Bronchial epithelial cell (primary cell): ENCODE measurements at regions not wholly inside any gene's neighbourhood (a gene's known extent, or its start where the extent isn't known, plus 50 kb on each side); places are given as distances from the start of the nearest gene placed in this dataset.

Source experiments
- DNase-seq: peaks from one replicate; pipeline ENCODE4 v3.0.0-alpha.2; 2010; ENCODE audit warnings: low read depth
- FAIRE-seq: peaks from 2 replicates; lab custom pipeline; 2011; peaks lifted over from hg19 to GRCh38; lab: Jason Lieb, UNC
- H3K27me3 ChIP-seq: 2 replicates; pipeline ENCODE4 v1.5.1; 2011; ENCODE audit warnings: low read length; ENCODE audit not compliant: control insufficient read depth, insufficient read depth
- H3K36me3 ChIP-seq: 2 replicates; pipeline ENCODE4 v1.5.1; 2011; ENCODE audit warnings: low read length; ENCODE audit not compliant: control insufficient read depth, insufficient read depth
- H3K4me3 ChIP-seq: 2 replicates; pipeline ENCODE4 v1.5.1; 2011; ENCODE audit warnings: mild to moderate bottlenecking, low read depth, low read length, control low read depth
- CTCF ChIP-seq: IDR thresholded peaks from 2 replicates; pipeline ENCODE4 v1.5.1; 2011; ENCODE audit warnings: mild to moderate bottlenecking, moderate library complexity, low read length, control low read depth, inconsistent platforms; ENCODE audit not compliant: insufficient read depth, severe bottlenecking

DNA sequence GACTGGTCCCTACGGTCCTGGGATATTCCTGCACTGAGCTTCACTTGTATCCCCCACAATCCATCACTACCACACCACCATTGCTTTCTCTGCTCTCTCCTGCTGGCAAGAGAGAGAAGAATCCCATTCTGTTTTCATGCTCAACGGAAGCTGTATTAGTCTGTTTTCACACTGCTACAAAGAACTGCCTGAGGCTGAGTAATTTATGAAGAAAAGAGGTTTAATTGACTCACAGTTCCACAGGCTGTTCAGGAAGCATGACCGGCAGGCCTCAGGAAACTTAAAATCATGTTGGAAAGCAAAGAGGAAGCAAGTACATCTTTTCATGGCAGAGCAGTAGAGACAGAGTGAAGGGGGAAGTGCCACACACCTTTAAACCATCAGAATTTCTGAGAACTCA lies 260.4 kb upstream of the LYZL1 start:
- Histone ChIP-seq H3K27me3 (no peaks in the 10 kb centered on the region), H3K36me3 (no peaks in the 10 kb centered on the region), H3K4me3 (no peak overlapping the region)
- DNase-seq (no peak), FAIRE-seq (peak; percentile 7)
- TF ChIP-seq CTCF: no peak

GRCh38 chr10:29030900-29031299 lies 258.0 kb upstream of the LYZL1 start:
- Histone ChIP-seq H3K36me3 (no peaks in the 10 kb centered on the region), H3K27me3 (no peaks in the 10 kb centered on the region), H3K4me3 (no peak overlapping the region)
- TF ChIP-seq CTCF: no peak
- no peak for DNase-seq
- FAIRE-seq: no peak

DNA sequence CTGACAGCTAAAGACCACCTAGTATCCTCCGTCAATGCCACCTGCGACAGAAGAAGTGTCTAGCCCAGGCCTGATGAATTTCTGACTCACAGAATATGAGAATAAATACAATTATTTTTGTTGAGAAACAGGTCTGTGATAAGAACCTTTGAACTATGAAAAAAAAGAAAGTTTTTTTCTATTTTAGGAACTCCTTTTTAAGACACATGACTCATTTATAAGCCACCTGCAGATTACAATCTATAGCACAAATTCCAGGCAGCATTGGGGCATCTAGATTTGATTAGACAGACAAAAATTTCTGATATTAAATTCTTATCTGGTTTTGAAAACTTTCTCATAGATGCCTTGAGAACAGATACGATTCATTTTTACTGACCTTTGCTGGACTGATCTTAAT lies 256.7 kb upstream of the LYZL1 start:
- H3K4me3 ChIP-seq: no peak overlapping the region
- no peak for FAIRE-seq
- no peak for TF ChIP-seq CTCF
- DNase-seq: no peak
- H3K27me3 ChIP-seq: no peaks in the 10 kb centered on the region
- no peaks in the 10 kb centered on the region for H3K36me3 ChIP-seq

DNA sequence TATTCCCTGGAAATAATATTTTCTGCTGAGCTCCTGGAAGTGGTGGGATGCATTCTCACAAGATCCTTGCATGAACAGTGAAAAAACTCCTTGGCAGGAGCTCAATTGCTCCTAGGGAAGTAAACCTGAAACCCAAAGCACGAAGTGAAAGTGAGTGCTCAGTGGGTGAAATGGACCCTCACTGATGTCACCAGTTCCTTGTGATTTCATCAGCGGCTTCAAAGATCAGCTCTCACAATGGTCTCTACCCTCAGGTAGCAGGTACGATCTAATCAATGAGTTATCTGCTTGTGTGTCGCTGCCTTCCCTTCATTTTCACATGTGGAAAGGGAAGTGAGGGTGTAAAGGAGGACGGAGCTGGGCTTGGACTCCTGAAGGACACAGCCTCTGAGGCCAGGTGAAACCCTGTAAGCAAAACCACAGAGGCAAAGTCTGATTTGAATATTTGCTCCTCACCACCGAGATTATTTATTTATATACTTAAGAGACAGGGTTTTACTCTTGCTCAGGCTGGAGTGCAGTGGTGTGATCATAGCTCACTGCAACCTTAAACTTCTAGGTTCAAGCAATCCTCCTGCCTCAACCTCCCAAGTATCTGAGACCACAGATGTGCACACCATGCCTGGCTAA lies 255.4 kb upstream of the LYZL1 start:
- Histone ChIP-seq H3K36me3 (no peaks in the 10 kb centered on the region), H3K4me3 (no peak overlapping the region), H3K27me3 (no peaks in the 10 kb centered on the region)
- DNase-seq (no peak), FAIRE-seq (no peak)
- no peak for TF ChIP-seq CTCF

DNA sequence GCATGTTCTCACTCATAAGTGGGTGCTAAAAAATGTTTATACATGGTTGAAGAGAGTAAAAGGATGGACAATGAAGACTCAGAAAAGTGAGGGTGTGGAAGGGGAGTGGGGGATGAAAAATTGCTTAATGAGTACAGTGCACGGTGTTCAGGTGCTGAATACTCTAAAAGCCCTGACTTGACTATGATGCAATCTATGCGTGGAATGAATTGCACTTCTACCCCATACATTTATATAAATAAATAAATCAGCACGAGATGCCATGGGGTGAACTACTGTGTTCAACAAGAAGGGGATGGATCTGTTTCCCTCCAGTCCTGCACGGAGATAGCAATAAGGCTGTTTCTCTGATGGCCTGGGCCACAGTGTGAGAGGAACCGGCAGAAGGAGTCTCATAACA lies 254.3 kb upstream of the LYZL1 start:
- TF ChIP-seq CTCF: no peak
- FAIRE-seq (no peak), DNase-seq (no peak)
- Histone ChIP-seq H3K27me3 (no peaks in the 10 kb centered on the region), H3K4me3 (no peak overlapping the region), H3K36me3 (no peaks in the 10 kb centered on the region)

- no peaks in the 10 kb centered on the region for H3K27me3 ChIP-seq
- TF ChIP-seq CTCF: no peak
- no peak for FAIRE-seq
- H3K36me3 ChIP-seq: no peaks in the 10 kb centered on the region
- no peak for DNase-seq
- no peak overlapping the region for H3K4me3 ChIP-seq
Measured at GRCh38 chr10:29035721-29036120, 253.1 kb upstream of the LYZL1 start.
